CD4-positive, alpha-beta T cell treated with Interferon gamma for 1 hour (primary cell): ENCODE measurements at regions not wholly inside any gene's neighbourhood (a gene's known extent, or its start where the extent isn't known, plus 50 kb on each side); places are given as distances from the start of the nearest gene placed in this dataset.
"Not testable (repeated sequence)": the region's sequence is repeated elsewhere in the genome, so short reads cannot be mapped to it uniquely, and the experiment has no call there.

Source experiments
- DNase-seq: peaks from one replicate; pipeline ENCODE4 v3.0.0-alpha.2; 2020

DNA sequence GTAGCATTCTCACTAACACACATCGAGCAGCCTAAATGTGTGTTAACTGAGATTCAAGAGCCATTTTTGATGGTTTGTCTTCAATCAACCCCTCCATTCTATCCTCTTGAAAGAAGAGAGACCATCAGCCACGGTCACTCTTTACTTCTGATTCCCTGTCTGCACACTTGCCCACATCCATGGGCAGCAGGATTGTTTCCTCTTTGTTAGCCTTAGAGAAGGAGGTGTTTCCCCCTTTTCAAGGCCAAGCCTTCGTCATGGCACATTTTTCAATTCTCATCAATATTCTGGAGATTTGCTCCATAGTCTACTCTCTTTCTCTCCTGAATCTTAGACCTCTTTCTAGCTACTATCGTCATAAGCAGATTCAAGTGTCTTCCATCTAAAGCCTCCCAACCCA, 522.4 kb upstream of the NAALADL2 start:
- no peak for DNase-seq

DNA sequence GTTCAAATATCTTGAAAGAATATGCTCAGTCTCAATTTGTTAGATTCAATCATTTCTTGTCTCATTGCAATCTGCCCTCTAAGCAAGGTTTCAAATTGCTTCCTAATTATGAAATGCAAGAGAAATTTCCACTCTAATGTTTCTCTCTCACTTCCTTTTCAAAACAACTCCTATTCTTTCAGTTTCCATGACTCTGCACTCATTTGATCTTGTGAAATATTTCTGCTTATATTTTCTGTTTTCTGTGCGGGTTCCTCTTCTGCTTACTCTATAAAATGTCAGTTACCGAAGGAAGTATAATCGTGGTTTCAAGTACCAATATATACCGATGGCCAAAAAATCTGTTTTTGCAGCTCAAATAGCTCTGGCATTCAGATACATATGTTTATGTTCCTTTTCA, 521.9 kb upstream of the NAALADL2 start:
- no peak for DNase-seq

DNA sequence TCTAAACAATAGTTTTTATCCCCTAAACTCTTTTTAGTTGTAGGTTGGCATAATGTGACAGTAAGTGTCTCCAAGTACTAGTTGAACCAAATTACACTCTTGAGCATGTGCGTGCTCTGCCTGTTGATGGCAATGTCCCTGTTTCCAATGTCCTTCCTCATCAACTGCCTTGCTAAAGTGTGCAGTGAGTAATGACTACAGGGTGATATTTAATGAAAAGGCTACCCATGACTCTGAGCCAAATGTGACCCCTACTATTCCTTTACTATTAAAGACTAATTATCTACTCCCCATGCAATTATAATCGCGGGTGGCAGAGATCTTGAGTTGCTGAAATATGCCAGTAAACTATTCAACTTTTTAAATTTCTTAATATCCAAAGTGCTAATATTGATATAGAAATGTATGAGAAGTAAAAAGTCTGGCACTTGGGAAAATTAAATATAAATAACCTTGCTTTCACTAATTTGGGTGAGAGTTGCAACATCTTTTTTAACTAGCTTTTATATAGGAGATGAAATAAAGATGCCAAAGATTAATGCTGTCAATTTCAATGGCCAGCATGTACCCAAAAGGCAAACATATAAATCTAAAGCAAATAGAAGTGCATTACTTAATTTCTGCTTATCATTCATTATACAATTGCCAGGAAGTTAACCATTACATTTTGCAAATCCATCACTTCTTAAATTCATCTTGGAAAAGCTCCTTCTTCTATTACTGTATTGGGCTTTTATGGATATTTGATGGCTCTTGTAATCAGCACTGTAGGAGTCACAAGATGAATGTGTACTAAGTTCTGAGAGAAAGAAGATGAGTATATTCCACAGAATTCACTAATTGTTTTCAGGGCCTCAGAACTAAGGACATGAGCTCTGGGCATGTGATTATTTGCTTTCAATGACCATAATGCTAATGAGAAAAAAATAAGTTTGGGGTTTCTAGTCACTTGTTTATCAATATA, 518.2 kb upstream of the NAALADL2 start:
- DNase-seq, result no peak

DNA sequence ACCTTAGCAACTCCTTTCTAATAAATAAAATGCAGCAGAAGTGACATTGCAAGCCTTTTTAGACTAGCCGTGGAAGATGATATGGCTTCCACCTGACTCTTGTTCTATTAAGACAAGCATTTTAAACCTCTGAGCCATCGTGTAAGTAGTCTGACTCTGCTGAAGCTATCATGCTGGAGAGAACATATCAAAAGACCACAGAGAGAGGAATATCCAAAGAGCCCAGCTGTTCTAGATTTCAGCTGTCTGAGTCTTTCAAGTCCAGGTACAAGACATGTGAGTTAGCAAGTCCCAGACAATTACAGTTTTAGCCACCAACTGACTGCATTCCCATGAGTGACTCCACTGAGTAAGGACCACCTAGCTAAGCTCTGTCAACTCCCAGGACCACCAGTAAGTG, 517.0 kb upstream of the NAALADL2 start:
- DNase-seq, result no peak

DNA sequence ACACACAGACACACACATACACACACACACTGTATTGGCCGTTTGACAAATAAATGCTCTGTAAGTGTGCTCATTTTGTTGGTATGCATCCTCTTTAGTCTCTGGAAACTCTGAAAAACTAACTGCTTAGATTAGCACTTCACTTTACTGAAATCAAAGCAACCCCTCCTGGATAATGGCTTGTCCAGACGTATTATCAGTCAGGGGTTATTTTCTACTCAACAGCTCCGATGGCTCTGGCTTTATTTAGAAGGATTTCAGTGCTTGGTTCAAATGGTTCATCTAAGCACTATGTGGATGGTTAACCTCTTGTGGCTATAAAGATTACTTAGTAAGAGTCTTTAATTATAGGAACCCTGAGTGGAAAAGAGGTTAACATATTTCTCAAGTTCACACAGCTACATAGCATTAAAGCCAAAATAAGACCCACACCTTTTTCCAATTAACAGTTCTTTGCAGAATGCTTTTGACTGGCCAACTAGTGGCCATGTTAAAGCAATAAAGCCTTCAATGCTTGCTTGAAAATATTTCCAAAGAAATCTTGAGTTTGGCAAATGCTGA, 516.1 kb upstream of the NAALADL2 start:
- no peak for DNase-seq

DNA sequence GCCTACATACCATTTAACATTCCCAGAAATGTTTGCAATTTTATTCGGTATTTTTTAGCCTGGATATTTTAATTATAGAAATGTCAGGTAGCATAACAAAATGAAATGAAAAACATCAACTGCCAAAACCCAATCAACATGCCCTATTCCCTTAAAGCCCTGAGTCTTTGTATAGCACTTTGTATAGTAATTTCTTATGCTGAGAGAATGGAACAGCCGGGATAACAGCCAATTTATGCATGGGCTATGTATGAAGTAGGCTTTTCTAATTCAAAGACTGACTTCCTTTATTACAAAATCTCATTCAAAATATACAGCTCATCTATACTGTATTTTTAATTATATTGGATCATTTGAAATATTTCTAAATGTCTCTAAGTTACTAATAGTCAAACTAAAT, 513.0 kb upstream of the NAALADL2 start:
- no peak for DNase-seq

DNA sequence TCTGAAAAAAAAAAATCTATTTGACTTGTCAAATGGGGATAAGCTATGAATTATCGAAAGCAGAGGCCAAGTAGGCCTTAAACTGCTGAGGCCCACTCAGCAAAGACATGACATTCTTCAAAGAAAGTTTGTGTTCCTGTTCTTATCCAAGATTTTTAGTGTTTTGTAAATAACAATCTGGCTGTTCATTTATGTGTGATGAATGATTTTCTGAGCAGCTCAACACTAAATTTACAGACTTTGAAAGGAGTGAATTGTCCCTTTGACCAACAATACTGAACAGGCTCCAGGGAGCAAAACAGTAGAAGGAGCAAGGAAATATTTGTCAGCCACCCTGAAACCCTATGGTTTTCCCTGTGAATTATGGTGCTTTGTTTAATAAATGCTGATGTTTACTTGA, 512.6 kb upstream of the NAALADL2 start:
- DNase-seq, result no peak

DNA sequence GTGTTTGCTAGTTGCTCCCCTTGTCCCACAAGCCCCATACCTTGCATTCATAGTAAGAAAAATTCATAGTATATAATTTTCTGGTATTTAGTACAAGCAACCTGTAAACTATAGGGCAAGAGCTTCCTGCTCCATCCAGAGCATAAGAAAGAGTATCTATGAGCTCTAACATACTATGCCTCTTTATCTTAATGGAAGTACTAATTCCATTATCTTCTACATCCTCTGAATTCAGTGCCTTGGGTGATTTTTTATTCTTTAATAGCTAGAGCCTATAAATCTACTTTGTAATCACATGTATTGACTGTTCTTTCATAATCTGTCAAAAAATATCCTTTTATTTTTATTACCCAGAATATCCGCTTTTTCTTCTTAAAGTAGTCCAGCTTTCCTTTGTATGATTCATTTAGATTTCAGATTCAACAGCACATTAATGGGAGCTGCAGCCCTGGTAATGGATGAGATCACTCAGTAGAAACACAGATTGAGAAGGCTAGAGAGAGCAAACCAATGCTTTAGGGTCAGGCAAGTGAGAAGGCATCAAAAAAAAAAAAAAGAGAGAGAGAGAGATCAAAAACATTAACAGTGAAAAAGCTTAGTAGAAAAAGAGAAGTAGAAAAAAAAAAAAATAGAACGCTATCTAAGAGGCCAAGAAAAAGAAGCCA, 511.5 kb upstream of the NAALADL2 start:
- no peak for DNase-seq

DNA sequence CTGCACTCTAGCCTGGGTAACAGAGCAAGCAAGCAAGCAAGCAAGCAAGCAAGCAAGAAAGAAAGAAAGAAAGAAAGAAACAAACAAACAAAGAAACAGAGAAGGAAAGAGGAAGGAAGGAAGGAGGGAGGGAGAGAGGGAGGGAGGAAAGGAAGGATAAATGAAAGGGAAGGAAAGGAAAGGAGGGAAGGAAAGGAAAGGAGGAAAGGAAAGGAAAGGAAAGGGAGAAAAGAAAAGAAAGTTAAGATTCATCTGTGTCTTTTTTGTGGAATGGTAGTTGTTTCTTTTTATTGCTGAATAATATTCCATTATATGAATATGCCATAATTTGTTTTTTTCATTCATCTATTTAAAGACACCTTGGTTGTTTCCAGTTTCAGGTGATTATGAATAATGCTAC, 506.9 kb upstream of the NAALADL2 start:
- DNase-seq, result no peak

DNA sequence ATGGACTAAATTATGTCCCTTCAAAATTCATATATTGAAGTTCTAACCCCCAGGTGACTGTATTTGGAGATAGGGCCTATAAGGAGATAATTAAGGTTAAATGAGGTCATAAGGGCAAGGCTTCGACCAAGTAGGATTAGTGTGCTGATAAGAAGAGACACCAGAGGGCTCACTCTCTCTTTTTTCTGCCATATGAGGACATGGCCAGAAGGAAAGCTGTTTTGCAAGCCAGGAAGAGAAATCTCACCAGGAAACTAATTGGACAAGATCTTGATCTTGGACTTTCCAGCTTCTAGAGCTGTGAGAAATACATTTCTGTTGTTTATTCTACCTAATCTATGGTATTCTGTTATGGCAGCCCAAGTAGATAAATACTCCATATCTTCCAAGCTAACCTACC, 503.6 kb upstream of the NAALADL2 start:
- no peak for DNase-seq

DNA sequence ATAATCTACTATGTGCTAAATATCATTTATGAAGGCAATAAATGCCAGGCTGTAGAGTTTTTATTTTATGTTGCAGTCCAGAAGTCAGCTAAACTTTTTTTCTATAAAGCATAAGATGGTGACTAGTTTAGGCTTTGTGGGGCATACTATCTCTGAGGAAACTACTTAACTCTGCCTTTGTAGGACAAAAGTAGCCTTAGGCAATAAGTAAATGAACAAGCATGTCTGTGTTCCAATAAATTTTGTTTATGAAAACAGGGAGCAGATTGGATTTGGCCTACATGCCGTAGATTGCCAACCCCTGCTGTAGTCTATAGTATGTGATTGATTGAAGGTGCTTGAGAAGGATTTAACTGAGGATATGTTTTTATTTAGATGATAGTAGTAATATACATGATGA, 502.5 kb upstream of the NAALADL2 start:
- DNase-seq, result no peak

DNA sequence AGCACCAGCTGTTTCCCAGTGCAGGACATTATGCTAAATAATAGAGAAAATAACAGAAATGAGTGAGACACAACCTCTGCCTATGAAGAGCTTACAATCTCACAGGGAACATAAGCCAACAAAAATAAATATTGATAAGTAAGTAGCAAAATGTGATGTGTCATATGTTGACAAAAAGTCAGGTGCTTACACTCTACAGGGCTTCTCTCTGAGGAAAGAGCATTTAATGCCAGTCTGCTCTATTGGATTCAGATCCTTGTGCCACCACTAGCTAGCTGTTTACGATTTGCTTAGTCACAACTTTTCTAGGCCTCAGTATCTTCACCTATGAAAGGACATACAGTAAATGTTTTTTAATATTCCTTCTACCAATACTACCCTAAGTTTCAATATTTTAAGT, 500.9 kb upstream of the NAALADL2 start:
- DNase-seq, result no peak

DNA sequence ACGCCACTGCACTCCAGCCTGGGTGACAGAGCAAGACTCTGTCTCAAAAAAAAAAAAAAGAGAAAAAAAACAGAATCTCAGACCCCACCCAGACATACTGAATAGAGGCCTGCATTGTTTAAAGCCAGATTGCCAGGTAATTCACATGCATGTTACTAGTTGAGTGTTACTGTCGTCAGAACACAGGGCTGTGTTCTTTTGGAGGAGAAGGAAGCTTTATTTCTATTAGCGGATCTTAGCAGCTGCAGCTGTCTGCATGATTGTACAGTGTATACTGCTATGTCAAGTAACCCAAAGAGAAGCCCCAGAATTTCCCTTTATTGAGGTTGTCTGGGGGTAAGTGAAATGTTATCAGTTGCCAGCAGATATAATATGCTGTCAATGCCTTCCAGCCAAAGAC, 496.6 kb upstream of the NAALADL2 start:
- no peak for DNase-seq

DNA sequence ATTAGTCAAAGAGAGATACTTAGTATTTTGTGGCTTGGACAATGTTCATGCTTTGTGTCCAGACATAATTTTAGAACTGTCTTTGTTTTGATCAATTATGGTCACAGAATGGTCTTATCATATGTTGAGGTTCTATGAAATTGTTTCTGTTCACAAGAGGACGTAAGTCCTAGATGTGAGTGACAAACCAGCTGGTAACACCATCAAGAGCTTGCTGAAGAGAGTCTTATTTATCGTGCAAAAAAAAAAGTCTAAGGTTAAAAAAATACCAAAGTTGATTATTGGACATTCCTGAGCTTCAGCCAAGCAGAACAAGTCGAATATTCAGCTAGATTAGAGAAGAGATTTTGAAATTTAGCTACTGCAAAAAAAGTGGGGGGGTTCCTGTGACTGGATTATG, 495.9 kb upstream of the NAALADL2 start:
- DNase-seq, result no peak

DNA sequence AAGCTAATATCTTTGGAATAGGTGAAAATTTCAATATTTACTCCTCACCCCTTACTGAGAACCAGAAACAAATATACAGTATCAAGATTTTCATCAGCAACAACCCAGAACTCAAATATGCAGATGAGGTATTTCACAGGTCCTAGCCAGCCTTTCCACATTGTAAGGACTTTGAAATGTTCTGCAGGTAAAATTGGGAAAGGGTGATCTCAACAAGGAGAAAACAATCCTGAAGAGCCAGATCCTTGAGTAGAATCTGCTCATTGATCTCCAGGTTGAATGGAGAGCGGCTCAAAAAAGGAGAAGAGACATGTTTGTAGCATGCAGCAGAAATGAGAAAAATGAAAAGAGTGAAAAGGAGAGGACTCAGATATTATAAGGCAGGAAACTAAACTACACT, 493.3 kb upstream of the NAALADL2 start:
- DNase-seq, result no peak

DNA sequence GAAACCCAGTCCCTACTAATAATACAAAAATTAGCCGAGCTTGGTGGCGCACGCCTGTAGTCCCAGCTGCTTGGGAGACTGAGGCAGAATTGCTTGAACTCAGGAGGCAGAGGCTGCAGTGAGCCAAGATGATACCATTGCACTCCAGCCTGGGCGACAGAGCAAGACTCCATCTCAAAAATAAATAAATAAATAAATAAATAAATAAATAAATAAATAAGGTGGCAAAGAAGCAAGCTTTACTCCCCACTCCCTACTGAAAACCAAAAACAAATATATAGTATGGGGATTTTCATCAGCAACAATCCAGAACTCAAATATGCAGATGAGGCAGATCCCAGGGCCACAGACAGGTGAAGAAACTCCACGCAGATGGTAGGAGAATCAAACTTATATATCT, 492.2 kb upstream of the NAALADL2 start:
- not testable (repeated sequence) for DNase-seq

DNA sequence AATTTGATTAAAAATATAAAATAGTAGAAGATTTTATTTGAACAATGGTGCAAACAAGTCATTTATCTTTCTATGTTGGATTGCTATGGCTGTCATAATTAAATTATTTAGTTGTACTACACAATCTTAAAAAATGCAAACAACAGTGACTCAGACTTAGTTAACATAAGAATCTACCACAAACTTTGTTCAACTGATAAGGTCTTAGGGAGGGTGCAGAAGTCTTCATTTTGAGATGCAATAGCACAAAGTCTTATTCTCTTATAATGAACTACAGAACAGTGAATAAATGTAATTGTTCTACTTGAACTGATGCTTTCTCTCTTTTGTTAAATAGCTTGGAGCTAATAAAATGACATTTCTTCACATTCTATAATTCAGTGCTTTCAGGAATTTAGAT, 482.8 kb upstream of the NAALADL2 start:
- no peak for DNase-seq

DNA sequence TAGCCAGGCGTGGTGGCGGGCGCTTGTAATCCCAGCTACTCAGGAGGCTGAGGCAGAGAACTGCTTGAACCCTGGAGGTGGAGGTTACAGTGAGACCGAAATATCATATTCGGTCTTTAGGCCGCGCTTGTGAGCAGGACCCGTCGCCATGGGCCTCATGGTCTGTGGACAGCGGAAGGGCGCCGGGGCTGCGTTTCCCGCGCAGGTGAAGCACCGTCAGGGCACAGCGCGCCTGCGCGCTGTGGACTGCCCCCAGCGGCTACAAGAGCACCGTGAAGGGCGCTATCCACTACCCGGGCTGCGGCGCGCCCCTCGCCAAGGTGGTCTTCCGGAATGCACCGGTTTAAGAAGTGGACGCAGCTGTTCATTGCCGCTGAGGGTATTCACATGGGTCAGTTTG, 482.0 kb upstream of the NAALADL2 start:
- DNase-seq, result no peak

DNA sequence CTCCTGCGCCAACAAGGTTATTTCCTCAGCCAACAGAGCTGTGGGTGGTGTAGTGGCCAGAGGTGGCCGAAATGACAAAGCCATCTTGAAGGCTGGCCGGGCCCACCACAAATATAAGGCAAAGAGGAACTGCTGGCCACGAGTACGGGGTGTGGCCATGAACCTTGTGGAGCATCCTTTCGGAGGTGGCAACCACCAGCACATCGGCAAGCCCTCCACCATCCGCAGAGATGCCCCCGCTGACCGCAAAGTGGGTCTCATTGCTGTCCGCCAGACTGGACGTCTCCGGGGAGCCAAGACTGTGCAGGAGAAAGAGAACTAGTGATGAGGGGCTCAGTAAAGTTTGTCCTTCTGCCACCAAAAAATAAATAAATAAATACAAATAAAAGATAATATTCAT, 481.4 kb upstream of the NAALADL2 start:
- no peak for DNase-seq

DNA sequence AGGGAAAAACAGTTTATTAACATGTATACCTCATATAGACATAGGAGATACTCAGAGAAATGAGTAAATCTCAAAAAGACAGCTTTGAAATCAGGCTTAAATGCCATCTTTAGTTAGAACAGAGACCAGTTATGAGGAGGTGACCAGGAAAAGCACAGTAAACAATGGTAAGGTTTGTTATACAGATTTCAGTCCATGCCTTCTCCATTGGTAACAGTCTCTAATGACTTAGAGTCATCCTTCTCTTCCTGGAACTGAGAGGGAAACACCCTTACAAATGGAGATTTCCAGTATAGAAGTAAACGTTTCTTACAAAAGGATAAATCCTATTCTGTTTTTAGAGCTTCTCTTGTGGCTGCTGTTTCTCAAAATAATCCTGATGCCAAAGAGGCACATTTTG, 476.3 kb upstream of the NAALADL2 start:
- DNase-seq, result no peak

DNA sequence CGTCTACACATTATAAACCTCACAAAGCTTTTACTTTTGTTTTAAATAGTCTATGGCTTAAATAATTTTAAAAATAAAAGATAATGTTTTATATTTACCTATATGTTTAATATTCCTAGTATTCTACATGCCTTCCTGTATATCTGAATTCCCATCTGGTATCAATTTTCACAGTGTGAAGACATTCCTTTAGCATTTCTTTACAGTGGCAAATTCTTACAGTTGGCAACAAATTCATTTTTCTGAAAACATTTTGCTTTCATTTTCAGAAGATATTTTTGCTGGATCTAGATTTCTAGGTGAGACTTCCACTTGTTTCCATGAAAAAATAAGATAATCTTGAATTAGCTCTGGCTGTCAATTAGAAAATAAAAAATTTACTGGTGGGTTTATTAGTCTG, 471.4 kb upstream of the NAALADL2 start:
- DNase-seq, result no peak

DNA sequence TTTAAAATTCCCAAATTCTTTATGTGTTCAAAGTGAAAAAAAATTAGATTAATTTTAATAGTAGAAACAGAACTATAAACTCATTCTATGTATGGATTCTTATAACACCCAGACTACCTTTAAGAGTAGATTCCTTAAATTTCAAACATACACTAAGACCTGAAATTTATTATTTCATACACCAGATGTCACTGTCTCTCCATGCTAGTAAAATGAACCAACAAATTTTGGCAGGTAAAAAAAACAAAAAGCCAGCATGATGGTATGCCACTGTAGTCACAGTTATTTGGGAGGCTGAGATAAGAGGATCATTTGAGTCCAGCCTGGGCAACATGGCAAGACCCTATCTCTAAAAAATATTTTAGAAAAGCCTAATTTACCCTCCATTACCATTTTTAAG, 461.3 kb upstream of the NAALADL2 start:
- no peak for DNase-seq

DNA sequence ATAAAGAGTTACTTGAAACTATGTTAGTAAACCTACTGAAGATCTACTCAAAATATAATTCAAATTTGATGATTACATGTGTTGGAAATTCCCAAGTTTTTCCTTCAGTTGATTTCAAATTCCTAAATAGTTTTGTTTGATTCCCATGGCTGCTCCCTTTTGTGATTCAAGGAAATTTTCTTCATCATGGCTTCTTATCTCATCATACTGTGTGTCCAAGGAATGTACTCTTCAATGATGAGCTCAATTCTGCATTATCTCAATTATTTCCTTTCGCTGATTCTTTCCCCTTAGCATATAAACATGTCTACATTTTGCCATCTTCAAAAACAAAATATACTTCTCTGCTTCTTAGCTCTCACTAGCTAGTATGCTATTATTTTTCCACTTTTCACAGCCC, 460.4 kb upstream of the NAALADL2 start:
- DNase-seq, result no peak

DNA sequence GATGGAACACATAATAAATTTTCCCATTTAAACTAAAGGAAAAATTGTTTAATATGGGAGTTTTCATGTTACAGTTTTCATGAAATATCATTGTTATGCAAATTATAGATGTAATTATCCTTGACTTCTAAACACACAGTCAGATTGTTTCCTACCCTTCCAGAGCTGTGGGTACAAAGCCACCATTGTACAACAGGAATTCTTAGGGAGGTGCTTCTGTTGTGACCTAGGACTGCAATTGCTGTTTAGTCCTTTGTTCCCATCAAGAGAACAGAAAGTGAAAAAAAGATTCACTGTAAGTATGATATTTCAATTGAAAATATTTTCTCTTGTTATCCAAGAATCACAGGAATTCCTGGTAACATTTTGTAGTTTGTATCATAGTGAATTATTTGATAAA, 455.3 kb upstream of the NAALADL2 start:
- no peak for DNase-seq
